D721Med (cell line): ENCODE measurements at regions not wholly inside any gene's neighbourhood (a gene's known extent, or its start where the extent isn't known, plus 50 kb on each side); places are given as distances from the start of the nearest gene placed in this dataset.
"Not testable (repeated sequence)": the region's sequence is repeated elsewhere in the genome, so short reads cannot be mapped to it uniquely, and the experiment has no call there.

Experiments used
- DNase-seq: peaks from one replicate; pipeline ENCODE4 v3.0.0; 2011; ENCODE audit warnings: low spot score; ENCODE audit not compliant: insufficient read length
- FAIRE-seq: peaks from 2 replicates; lab custom pipeline; 2011; peaks lifted over from hg19 to GRCh38; lab: Jason Lieb, UNC
- CTCF ChIP-seq: IDR thresholded peaks from 2 replicates; pipeline ENCODE4 v1.5.1; 2012; ENCODE audit warnings: mild to moderate bottlenecking, control low read depth; ENCODE audit not compliant: insufficient read depth; ENCODE audit errors: missing control alignments

- DNase-seq (no peak), FAIRE-seq (no peak)
- no peak for TF ChIP-seq CTCF
These were observed 66.6 kb downstream of the TNFAIP3 start for GRCh38 chr6:137933696-137934095.

- FAIRE-seq (no peak), DNase-seq (no peak)
- no peak for TF ChIP-seq CTCF
These were observed 69.7 kb downstream of the TNFAIP3 start for GRCh38 chr6:137936798-137937197.

- DNase-seq (no peak), FAIRE-seq (no peak)
- TF ChIP-seq CTCF: no peak
These were observed 70.8 kb downstream of the TNFAIP3 start for GRCh38 chr6:137937834-137938233.

- TF ChIP-seq CTCF: no peak
- no peak for DNase-seq
- no peak for FAIRE-seq
These were observed 71.8 kb downstream of the TNFAIP3 start for GRCh38 chr6:137938770-137939379.

- no peak for TF ChIP-seq CTCF
- DNase-seq: no peak
- FAIRE-seq: no peak
These were observed 74.9 kb downstream of the TNFAIP3 start for GRCh38 chr6:137941995-137942394.

- no peak for TF ChIP-seq CTCF
- FAIRE-seq: no peak
- no peak for DNase-seq
These were observed 75.7 kb downstream of the TNFAIP3 start for GRCh38 chr6:137942736-137943135.

- not testable (repeated sequence) for DNase-seq, FAIRE-seq
These were observed 77.3 kb downstream of the TNFAIP3 start for GRCh38 chr6:137944381-137944780.

- DNase-seq: no peak
- peak; percentile 60 for TF ChIP-seq CTCF
- FAIRE-seq: no peak
These were observed 77.9 kb downstream of the TNFAIP3 start for GRCh38 chr6:137944793-137945498.
